D721Med (cell line): ENCODE measurements at regions not wholly inside any gene's neighbourhood (a gene's known extent, or its start where the extent isn't known, plus 50 kb on each side); places are given as distances from the start of the nearest gene placed in this dataset.

ENCODE experiments used
- DNase-seq: peaks from one replicate; pipeline ENCODE4 v3.0.0; 2011; ENCODE audit warnings: low spot score; ENCODE audit not compliant: insufficient read length
- FAIRE-seq: peaks from 2 replicates; lab custom pipeline; 2011; peaks lifted over from hg19 to GRCh38; lab: Jason Lieb, UNC
- CTCF ChIP-seq: IDR thresholded peaks from 2 replicates; pipeline ENCODE4 v1.5.1; 2012; ENCODE audit warnings: mild to moderate bottlenecking, control low read depth; ENCODE audit not compliant: insufficient read depth; ENCODE audit errors: missing control alignments

DNA sequence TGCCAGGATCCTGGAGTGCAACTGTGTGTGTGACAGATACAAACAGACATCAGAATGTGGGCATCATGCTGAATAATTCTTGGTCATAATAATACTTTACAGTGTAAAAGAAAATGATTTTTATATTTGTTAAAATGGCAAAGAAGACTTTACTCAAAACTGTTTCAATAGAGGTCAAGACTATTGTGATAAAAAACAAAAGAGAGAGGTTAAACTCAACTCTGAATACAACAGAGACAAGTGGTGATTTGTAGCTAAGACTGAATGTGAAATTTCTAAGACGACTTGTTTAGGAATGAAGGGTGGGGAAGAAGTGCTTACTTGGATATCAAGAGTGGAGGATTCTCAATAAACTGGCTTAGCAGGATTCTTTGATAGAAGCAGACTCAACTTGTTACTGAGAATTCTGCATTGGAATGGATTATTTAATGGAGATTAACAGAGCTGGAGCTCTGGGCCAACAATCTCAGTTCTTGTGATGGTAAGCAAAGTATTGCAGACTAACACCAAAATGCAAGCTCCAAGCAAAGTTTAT is 457.4 kb upstream of the CDH18 start:
- FAIRE-seq (no peak), DNase-seq (no peak)
- TF ChIP-seq CTCF = no peak

GRCh38 chr5:20434786-20435185 is 446.8 kb upstream of the CDH18 start:
- no peak for TF ChIP-seq CTCF
- FAIRE-seq (no peak), DNase-seq (no peak)

GRCh38 chr5:20420991-20421595 is 433.1 kb upstream of the CDH18 start:
- TF ChIP-seq CTCF = no peak
- DNase-seq (no peak), FAIRE-seq (peak; percentile 11)
